Right atrium auricular region (tissue), 2 donors: ENCODE measurements at regions not wholly inside any gene's neighbourhood (a gene's known extent, or its start where the extent isn't known, plus 50 kb on each side); places are given as distances from the start of the nearest gene placed in this dataset.

Source experiments
- DNase-seq: peaks from one replicate; pipeline ENCODE4 v3.0.0-alpha.2; 2019; ENCODE audit warnings: low spot score
- H3K27ac ChIP-seq, 2 donors: fragments of 200-600 bp; sonication (generic); 1 replicate in 1 of 2; 2 replicates in 1 of 2; pipeline ENCODE4 v1.5.1; 2016 to 2019
- H3K27me3 ChIP-seq, 2 donors: fragments of 200-600 bp; sonication (generic); one replicate each; pipeline versions ENCODE4 v1.5.1 to v1.6.0; 2017 to 2019
- H3K36me3 ChIP-seq: fragments of 200-600 bp; sonication (generic); one replicate; pipeline ENCODE4 v1.5.1; 2016
- H3K4me1 ChIP-seq, 2 donors: fragments of 200-600 bp; sonication (generic); one replicate each; pipeline versions ENCODE4 v1.5.1 to v1.6.0; 2017 to 2019
- H3K4me3 ChIP-seq, 2 donors: fragments of 200-600 bp; sonication (generic); 1 replicate in 1 of 2; 2 replicates in 1 of 2; pipeline ENCODE4 v1.5.1; 2017 to 2019; ENCODE audit warnings: mild to moderate bottlenecking in 1 of 2, moderate library complexity in 1 of 2
- H3K9me3 ChIP-seq, 2 donors: fragments of 200-600 bp; sonication (generic); one replicate each; pipeline ENCODE4 v1.5.1; 2019
- TF ChIP-seq, protein P1 (sequence below), 2 donors: fragments of 200-600 bp; sonication (generic); IDR thresholded peaks; one replicate each; pipeline ENCODE4 v1.5.1; 2019; ENCODE audit warnings: antibody characterized with exemption in 2 of 2

GRCh38 chr16:77610496-77610895 lies 111.8 kb upstream of the NUDT7 start:
- no peak for DNase-seq
- Histone ChIP-seq H3K4me3 (no peak overlapping the region), H3K27me3 (no peaks in the 10 kb centered on the region), H3K27ac (no peak overlapping the region), H3K9me3 (no peaks in the 10 kb centered on the region), H3K36me3 (no peaks in the 10 kb centered on the region), H3K4me1 (no peaks in the 10 kb centered on the region)
- TF ChIP-seq, protein P1, sequence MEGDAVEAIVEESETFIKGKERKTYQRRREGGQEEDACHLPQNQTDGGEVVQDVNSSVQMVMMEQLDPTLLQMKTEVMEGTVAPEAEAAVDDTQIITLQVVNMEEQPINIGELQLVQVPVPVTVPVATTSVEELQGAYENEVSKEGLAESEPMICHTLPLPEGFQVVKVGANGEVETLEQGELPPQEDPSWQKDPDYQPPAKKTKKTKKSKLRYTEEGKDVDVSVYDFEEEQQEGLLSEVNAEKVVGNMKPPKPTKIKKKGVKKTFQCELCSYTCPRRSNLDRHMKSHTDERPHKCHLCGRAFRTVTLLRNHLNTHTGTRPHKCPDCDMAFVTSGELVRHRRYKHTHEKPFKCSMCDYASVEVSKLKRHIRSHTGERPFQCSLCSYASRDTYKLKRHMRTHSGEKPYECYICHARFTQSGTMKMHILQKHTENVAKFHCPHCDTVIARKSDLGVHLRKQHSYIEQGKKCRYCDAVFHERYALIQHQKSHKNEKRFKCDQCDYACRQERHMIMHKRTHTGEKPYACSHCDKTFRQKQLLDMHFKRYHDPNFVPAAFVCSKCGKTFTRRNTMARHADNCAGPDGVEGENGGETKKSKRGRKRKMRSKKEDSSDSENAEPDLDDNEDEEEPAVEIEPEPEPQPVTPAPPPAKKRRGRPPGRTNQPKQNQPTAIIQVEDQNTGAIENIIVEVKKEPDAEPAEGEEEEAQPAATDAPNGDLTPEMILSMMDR (IDR thresholded peaks at IDR 0.05): no peak

DNA sequence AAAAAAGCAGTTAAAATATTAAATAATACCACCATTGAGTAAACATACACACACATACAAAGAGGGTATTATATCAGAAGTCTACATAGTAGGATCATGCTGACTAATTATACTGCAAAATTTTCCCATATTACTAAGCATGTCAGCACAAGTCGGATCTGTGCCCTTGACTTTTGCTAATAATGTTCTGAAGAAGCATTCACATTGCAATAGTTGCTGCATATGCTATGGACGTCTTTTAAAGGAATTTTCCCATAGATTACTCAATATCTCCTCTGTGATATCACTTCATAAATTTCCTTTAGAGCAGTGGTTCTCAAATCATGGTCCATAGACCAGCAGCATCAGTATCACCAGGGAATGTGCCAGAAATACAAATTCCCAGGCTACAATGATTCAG lies 110.9 kb upstream of the NUDT7 start:
- no peaks in the 10 kb centered on the region for H3K27me3 ChIP-seq
- H3K9me3 ChIP-seq: no peaks in the 10 kb centered on the region
- H3K4me3 ChIP-seq: no peak overlapping the region
- no peak overlapping the region for H3K27ac ChIP-seq
- H3K36me3 ChIP-seq: no peaks in the 10 kb centered on the region
- no peaks in the 10 kb centered on the region for H3K4me1 ChIP-seq
- no peak for DNase-seq
- TF ChIP-seq, protein P1 (IDR thresholded peaks at IDR 0.05): no peak

DNA sequence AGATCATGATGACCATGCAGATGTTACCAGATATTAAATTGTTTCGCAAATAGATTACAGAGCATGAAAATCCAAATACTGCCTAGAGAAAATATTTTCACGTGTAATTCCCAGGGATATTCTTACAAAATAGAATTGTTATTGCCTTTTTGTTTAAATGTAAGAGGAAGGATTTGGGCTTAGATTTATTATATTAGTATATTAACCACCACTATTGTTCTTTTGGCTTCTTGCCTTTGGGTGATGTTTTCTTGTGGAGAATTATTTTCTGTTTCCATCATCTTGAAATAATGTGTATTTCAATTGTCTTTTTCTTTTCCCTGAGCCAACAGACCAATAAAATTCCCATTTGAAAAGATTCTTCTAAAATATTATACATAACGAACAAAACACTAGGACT lies 109.7 kb upstream of the NUDT7 start:
- H3K4me3 ChIP-seq: no peak overlapping the region
- DNase-seq: no peak
- H3K4me1 ChIP-seq: no peaks in the 10 kb centered on the region
- H3K36me3 ChIP-seq: no peaks in the 10 kb centered on the region
- no peaks in the 10 kb centered on the region for H3K9me3 ChIP-seq
- TF ChIP-seq, protein P1 (IDR thresholded peaks at IDR 0.05): no peak
- no peak overlapping the region for H3K27ac ChIP-seq
- no peaks in the 10 kb centered on the region for H3K27me3 ChIP-seq

DNA sequence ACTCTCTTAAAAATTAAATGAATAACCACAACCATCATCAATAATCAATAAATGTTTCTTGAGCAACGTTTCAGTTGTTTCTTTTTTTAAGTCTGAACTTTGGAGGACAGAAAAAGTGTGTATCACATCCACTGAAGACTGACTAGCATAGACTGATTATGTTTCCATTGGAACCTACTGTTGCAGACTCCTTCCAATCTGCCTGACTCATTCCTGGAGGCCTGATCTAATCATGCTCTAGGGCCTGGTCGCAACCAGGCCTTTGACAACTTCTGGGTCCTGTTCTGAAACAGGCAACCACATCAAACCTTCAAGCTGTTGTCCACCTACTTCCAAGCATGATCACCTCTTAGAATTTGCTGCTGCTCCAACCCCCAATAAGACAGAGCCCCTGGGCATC lies 109.2 kb upstream of the NUDT7 start:
- H3K36me3 ChIP-seq: no peaks in the 10 kb centered on the region
- no peak overlapping the region for H3K27ac ChIP-seq
- no peaks in the 10 kb centered on the region for H3K9me3 ChIP-seq
- TF ChIP-seq, protein P1 (IDR thresholded peaks at IDR 0.05): no peak
- H3K27me3 ChIP-seq: no peaks in the 10 kb centered on the region
- H3K4me3 ChIP-seq: no peak overlapping the region
- H3K4me1 ChIP-seq: no peaks in the 10 kb centered on the region
- no peak for DNase-seq

GRCh38 chr16:77617553-77617952 lies 104.8 kb upstream of the NUDT7 start:
- H3K9me3 ChIP-seq: no peaks in the 10 kb centered on the region
- no peaks in the 10 kb centered on the region for H3K4me1 ChIP-seq
- no peak overlapping the region for H3K27ac ChIP-seq
- H3K36me3 ChIP-seq: no peaks in the 10 kb centered on the region
- no peaks in the 10 kb centered on the region for H3K27me3 ChIP-seq
- H3K4me3 ChIP-seq: no peak overlapping the region
- TF ChIP-seq, protein P1 (IDR thresholded peaks at IDR 0.05): no peak
- DNase-seq: no peak

DNA sequence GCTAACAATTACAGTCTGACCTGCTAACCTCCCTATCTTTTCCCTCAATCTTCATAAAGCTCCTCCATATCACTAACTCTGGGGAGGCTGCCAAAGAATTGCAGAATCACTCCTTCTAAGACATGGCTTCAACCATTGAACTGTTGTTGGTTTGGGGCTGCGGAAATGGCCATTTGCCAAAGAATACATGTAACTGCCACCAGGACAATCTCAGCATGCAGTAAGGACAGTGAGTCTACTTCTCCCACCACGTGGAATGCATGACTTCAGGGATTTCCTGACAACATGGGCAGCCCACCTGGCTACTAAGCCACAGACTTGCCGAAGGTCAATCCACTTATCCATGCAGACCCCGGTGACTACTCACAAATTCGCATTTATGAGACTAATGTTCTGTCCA lies 104.3 kb upstream of the NUDT7 start:
- no peak for DNase-seq
- H3K4me3 ChIP-seq: no peak overlapping the region
- no peaks in the 10 kb centered on the region for H3K27me3 ChIP-seq
- no peaks in the 10 kb centered on the region for H3K36me3 ChIP-seq
- H3K9me3 ChIP-seq: no peaks in the 10 kb centered on the region
- no peaks in the 10 kb centered on the region for H3K4me1 ChIP-seq
- TF ChIP-seq, protein P1 (IDR thresholded peaks at IDR 0.05): no peak
- no peak overlapping the region for H3K27ac ChIP-seq
